Right lobe of liver (tissue), 6 donors: ENCODE measurements at regions not wholly inside any gene's neighbourhood (a gene's known extent, or its start where the extent isn't known, plus 50 kb on each side); places are given as distances from the start of the nearest gene placed in this dataset.

Source experiments
- ATAC-seq, 4 donors: fragments of 200-7000 bp; cut with Tn5 transposase; one replicate each; pipeline ENCODE4 v1.9.1; 2020; ENCODE audit warnings: mild to moderate bottlenecking in 4 of 4, moderate library complexity in 4 of 4
- DNase-seq, 3 donors: peaks; one replicate each; pipeline ENCODE4 v3.0.0-alpha.2; 2020
- H3K27ac ChIP-seq, 3 donors: fragments of 200-600 bp; one replicate each; pipeline ENCODE4 v1.8.0; 2022
- H3K27me3 ChIP-seq, 2 donors: fragments of 200-600 bp; one replicate each; pipeline ENCODE4 v1.8.0; 2022
- H3K36me3 ChIP-seq, 4 donors: fragments of 200-600 bp; sonication (generic) in 1 of 4; one replicate each; pipeline versions ENCODE4 v1.5.1 to v1.8.0; 2017 to 2022; ENCODE audit warnings: control low read depth in 1 of 4
- H3K4me1 ChIP-seq, 4 donors: fragments of 200-600 bp; sonication (generic) in 1 of 4; one replicate each; pipeline versions ENCODE4 v1.5.1 to v1.8.0; 2017 to 2022; ENCODE audit warnings: control low read depth in 1 of 4
- H3K4me3 ChIP-seq, 3 donors: fragments of 200-600 bp; one replicate each; pipeline ENCODE4 v1.8.0; 2022
- H3K9me3 ChIP-seq, 4 donors: fragments of 200-600 bp; sonication (generic) in 1 of 4; one replicate each; pipeline versions ENCODE4 v1.5.1 to v1.8.0; 2017 to 2022; ENCODE audit warnings: control low read depth in 1 of 4
- CTCF ChIP-seq, 4 donors: fragments of 200-600 bp in 3 of 4; fragments of 450-650 bp in 1 of 4; IDR thresholded peaks; one replicate each; pipeline versions ENCODE4 v1.5.1 to v1.8.0; 2016 to 2022; ENCODE audit warnings: antibody characterized with exemption in 4 of 4, mild to moderate bottlenecking in 2 of 4
- POLR2A ChIP-seq: fragments of 450-650 bp; IDR thresholded peaks from one replicate; pipeline ENCODE4 v1.6.1; 2017; ENCODE audit warnings: antibody characterized with exemption, mild to moderate bottlenecking
- WGBS: methylation state at CpG from one replicate; pipeline ENCODE4 v1.1.6; 2018; ENCODE audit warnings: low coverage, low lambda C conversion rate; ENCODE audit not compliant: insufficient coverage; ENCODE audit errors: missing lambda C conversion rate; 5-methylcytosine and 5-hydroxymethylcytosine counted together
- intact Hi-C, 2 donors: fragments of 100-400 bp; cut with DNase I; formaldehyde crosslinking; loops; one replicate each; pipeline versions ENCODE4 v1.11.2 to v1.14.1; 2022
- donor health status: DM: no; HTN: yes; CAD: no.
- donor health status: DM: no; HTN: no; CAD: no.
- donor health status: DM: no; HTN: no; CAD: no.
- donor health status: DM: no; HTN: yes; CAD: no.
- donor health status: DM: no; HTN: yes; CAD: no.

DNA sequence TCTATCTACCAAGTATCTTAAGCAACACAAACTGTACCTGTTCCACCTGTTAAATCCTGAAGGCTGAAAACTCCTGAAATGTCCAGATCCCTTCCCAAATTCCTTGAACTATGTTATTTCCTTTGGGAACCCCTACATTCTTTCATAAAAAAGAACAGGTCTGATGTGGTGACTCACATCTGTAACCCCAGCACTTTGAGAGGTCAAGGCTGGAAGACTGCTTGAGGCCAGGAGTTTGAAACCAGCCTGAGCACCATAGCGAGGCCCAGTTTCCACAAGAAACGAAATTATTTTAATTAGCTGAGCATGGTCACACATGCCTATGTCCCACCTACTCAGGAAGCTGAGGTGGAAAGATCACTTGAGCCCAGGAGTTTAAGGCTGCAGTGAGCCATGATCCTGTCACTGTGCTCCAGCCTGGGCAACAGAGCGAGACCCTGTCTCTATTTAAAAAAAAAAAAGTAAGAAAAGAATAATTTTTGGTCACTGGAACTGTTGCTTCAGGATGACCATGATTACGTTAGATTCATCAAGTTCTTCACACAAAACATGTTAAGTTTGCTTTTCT is 84.3 kb downstream of the PHLDA1 start:
- no peak for DNase-seq
- Histone ChIP-seq H3K27ac (no peak overlapping the region), H3K4me1 (peaks cover 0 to 20% (median 10%) of the 10 kb centered on the region in 4 donors), H3K9me3 (no peaks in the 10 kb centered on the region), H3K27me3 (no peaks in the 10 kb centered on the region), H3K36me3 (no peaks in the 10 kb centered on the region), H3K4me3 (no peak overlapping the region)
- no peak for TF ChIP-seq POLR2A
- TF ChIP-seq CTCF (IDR thresholded peaks at IDR 0.05) = no peak
- intact Hi-C loops = no loop called here
- ATAC-seq = no peak
- WGBS = 88% methylated on average over 4 of the region's 4 CpGs

DNA sequence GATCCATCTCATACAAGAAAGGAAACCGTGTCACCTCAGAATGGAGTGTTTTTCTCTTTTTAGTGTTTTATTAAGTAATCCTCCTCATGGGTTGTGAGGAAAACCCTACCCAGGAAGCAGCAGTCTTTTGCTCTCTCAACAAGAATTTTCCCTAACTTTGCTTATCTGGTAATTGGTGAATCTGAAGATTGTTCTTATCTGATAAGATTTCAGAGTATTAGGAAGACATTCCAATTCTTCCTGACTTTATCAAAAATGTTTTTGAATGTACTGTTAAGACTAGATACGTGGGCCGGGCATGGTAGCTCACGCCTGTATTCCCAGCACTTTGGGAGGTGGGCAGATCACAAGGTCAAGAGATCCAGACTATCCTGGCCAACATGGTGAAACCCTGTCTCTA is 86.0 kb downstream of the PHLDA1 start:
- H3K36me3 ChIP-seq = no peaks in the 10 kb centered on the region
- DNase-seq = no peak
- no peaks in the 10 kb centered on the region for H3K9me3 ChIP-seq
- H3K27me3 ChIP-seq = no peaks in the 10 kb centered on the region
- no peak for ATAC-seq
- peaks cover 0 to 14% (median 6%) of the 10 kb centered on the region in 4 donors for H3K4me1 ChIP-seq
- no peak overlapping the region for H3K27ac ChIP-seq
- TF ChIP-seq POLR2A (no peak), CTCF (IDR thresholded peaks at IDR 0.05) (no peak)
- H3K4me3 ChIP-seq = no peak overlapping the region
- 92% methylated on average over 4 of the region's 4 CpGs for WGBS
- intact Hi-C loops = no loop called here

- ATAC-seq (no peak), DNase-seq (no peak)
- peak overlapping the region; percentile 39 to 70 (median 59) for H3K27ac ChIP-seq
- no peaks in the 10 kb centered on the region for H3K27me3 ChIP-seq
- peaks cover 0 to 14% (median 6%) of the 10 kb centered on the region in 4 donors for H3K4me1 ChIP-seq
- H3K36me3 ChIP-seq = no peaks in the 10 kb centered on the region
- no peaks in the 10 kb centered on the region for H3K9me3 ChIP-seq
- H3K4me3 ChIP-seq = no peak overlapping the region
- TF ChIP-seq CTCF (IDR thresholded peaks at IDR 0.05) (no peak), POLR2A (no peak)
- 92% methylated on average over 4 of the region's 4 CpGs for WGBS
- intact Hi-C loops = no loop called here
These were observed 86.6 kb downstream of the PHLDA1 start for GRCh38 chr12:75944905-75945432.

- 29% methylated on average over 1 of the region's 1 CpG for WGBS
- H3K4me3 ChIP-seq = no peak overlapping the region
- no peaks in the 10 kb centered on the region for H3K36me3 ChIP-seq
- intact Hi-C loops = no loop called here
- no peaks in the 10 kb centered on the region for H3K9me3 ChIP-seq
- ATAC-seq (peak; percentile 96 to 99 (median 98)), DNase-seq (no peak)
- H3K27me3 ChIP-seq = no peaks in the 10 kb centered on the region
- H3K27ac ChIP-seq = peak overlapping the region; percentile 39 to 70 (median 59)
- H3K4me1 ChIP-seq = peaks cover 0 to 14% (median 6%) of the 10 kb centered on the region in 4 donors
- TF ChIP-seq CTCF (IDR thresholded peaks at IDR 0.05) = no peak
- TF ChIP-seq POLR2A = peak; percentile 56
These were observed 87.3 kb downstream of the PHLDA1 start for GRCh38 chr12:75944097-75944904.
